NB4 (cell line): ENCODE measurements at regions not wholly inside any gene's neighbourhood (a gene's known extent, or its start where the extent isn't known, plus 50 kb on each side); places are given as distances from the start of the nearest gene placed in this dataset.

Experiments
- POLR2A ChIP-seq: IDR thresholded peaks from 2 replicates; pipeline ENCODE4 v1.6.1; 2011; ENCODE audit warnings: mild to moderate bottlenecking; ENCODE audit not compliant: insufficient read length; ENCODE audit errors: extremely low read depth
- TF ChIP-seq, protein P1 (sequence below): IDR thresholded peaks from one replicate; pipeline ENCODE4 v1.5.1; 2012; ENCODE audit warnings: low read depth, low read length

DNA sequence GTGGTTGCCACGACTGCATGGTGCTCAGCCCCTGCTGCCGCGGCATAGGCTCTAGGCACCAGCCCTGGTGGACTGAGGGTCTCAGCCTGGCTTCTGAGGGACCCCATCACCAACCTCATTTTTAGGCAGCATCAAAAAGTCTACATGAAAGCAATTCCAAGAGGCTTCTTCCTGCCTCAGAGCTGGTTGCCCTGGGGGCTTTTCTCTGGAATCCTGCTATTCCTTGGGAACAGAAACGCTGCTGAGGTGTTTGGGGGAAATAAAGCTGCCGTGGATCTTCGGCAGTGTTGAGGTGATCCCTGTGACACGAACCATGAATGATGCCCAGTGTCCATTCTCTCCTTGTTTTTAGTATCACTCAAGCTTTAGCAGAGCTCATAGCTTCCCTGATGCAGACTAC lies 148.4 kb upstream of the LRFN2 start:
- TF ChIP-seq, protein P1, sequence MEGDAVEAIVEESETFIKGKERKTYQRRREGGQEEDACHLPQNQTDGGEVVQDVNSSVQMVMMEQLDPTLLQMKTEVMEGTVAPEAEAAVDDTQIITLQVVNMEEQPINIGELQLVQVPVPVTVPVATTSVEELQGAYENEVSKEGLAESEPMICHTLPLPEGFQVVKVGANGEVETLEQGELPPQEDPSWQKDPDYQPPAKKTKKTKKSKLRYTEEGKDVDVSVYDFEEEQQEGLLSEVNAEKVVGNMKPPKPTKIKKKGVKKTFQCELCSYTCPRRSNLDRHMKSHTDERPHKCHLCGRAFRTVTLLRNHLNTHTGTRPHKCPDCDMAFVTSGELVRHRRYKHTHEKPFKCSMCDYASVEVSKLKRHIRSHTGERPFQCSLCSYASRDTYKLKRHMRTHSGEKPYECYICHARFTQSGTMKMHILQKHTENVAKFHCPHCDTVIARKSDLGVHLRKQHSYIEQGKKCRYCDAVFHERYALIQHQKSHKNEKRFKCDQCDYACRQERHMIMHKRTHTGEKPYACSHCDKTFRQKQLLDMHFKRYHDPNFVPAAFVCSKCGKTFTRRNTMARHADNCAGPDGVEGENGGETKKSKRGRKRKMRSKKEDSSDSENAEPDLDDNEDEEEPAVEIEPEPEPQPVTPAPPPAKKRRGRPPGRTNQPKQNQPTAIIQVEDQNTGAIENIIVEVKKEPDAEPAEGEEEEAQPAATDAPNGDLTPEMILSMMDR: no peak
- no peak for TF ChIP-seq POLR2A
